ENCODE measurements at regions not wholly inside any gene's neighbourhood (a gene's known extent, or its start where the extent isn't known, plus 50 kb on each side); places are given as distances from the start of the nearest gene placed in this dataset.

GRCh38 chr7:136496551-136496950 is 371.9 kb upstream of the CHRM2 start:
- H3K27me3 ChIP-seq (ENCODE audit: control insufficient read depth, insufficient read depth, low read length) = no peaks in the 10 kb centered on the region
- H3K27ac ChIP-seq (ENCODE audit: low read length) = no peak overlapping the region
- POLR2A ChIA-PET = no interaction called here
- TF ChIP-seq SIN3A (IDR thresholded peaks at IDR 0.05; ENCODE audit: borderline replicate concordance, insufficient read depth, low read depth, low read length) (no peak), REST (IDR thresholded peaks at IDR 0.05; ENCODE audit: insufficient read depth in 1 of 2, low read depth in 2 of 2, low read length in 1 of 2) (no peak), TCF7L2 (IDR thresholded peaks at IDR 0.05; ENCODE audit: low read depth, low read length) (no peak), POLR2AphosphoS5 (IDR thresholded peaks at IDR 0.05; ENCODE audit: low read depth, low read length) (no peak)
- TF ChIP-seq, protein P1, sequence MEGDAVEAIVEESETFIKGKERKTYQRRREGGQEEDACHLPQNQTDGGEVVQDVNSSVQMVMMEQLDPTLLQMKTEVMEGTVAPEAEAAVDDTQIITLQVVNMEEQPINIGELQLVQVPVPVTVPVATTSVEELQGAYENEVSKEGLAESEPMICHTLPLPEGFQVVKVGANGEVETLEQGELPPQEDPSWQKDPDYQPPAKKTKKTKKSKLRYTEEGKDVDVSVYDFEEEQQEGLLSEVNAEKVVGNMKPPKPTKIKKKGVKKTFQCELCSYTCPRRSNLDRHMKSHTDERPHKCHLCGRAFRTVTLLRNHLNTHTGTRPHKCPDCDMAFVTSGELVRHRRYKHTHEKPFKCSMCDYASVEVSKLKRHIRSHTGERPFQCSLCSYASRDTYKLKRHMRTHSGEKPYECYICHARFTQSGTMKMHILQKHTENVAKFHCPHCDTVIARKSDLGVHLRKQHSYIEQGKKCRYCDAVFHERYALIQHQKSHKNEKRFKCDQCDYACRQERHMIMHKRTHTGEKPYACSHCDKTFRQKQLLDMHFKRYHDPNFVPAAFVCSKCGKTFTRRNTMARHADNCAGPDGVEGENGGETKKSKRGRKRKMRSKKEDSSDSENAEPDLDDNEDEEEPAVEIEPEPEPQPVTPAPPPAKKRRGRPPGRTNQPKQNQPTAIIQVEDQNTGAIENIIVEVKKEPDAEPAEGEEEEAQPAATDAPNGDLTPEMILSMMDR (IDR thresholded peaks at IDR 0.05) = no peak
- H3K4me1 ChIP-seq (ENCODE audit: control insufficient read depth, insufficient read depth, low read length) = no peaks in the 10 kb centered on the region
- CTCF ChIA-PET = no interaction called here
- ATAC-seq = no peak
- in situ Hi-C loops (cut with HindIII; ENCODE audit: low pct_unique_long_range_greater_than_20kb, low sequenced_read_pairs) = no loop called here
- no peaks in the 10 kb centered on the region for H3K9me3 ChIP-seq (ENCODE audit: control insufficient read depth, insufficient read depth, low read depth, low read length)
- no peak overlapping the region for H3K4me3 ChIP-seq (ENCODE audit: low read depth in 2 of 2, low read length in 2 of 2)
- intact Hi-C loops (cut with micrococcal nuclease; ENCODE audit: unreplicated experiment) = no loop called here
- no TSS peak for BruUV-seq (replicated peaks)
- H3K36me3 ChIP-seq (ENCODE audit: control insufficient read depth, insufficient read depth, low read length) = no peaks in the 10 kb centered on the region
- no peak for DNase-seq (ENCODE audit: low read depth, low spot score)

GRCh38 chr7:136495081-136495480 is 373.4 kb upstream of the CHRM2 start:
- no peak for ATAC-seq
- CTCF ChIA-PET = no interaction called here
- in situ Hi-C loops (cut with HindIII; ENCODE audit: low pct_unique_long_range_greater_than_20kb, low sequenced_read_pairs) = no loop called here

More at GRCh38 chr7:136495081-136495480, 373.4 kb upstream of the CHRM2 start:
- Histone ChIP-seq H3K9me3 (ENCODE audit: control insufficient read depth, insufficient read depth, low read depth, low read length) (no peaks in the 10 kb centered on the region), H3K27me3 (ENCODE audit: control insufficient read depth, insufficient read depth, low read length) (no peaks in the 10 kb centered on the region), H3K4me3 (ENCODE audit: low read depth in 2 of 2, low read length in 2 of 2) (no peak overlapping the region), H3K27ac (ENCODE audit: low read length) (no peak overlapping the region), H3K4me1 (ENCODE audit: control insufficient read depth, insufficient read depth, low read length) (no peaks in the 10 kb centered on the region), H3K36me3 (ENCODE audit: control insufficient read depth, insufficient read depth, low read length) (no peaks in the 10 kb centered on the region)
- no TSS peak for BruUV-seq (replicated peaks)
- POLR2A ChIA-PET = no interaction called here
- TF ChIP-seq POLR2AphosphoS5 (IDR thresholded peaks at IDR 0.05; ENCODE audit: low read depth, low read length) = no peak
- TF ChIP-seq, protein P1 (IDR thresholded peaks at IDR 0.05) = no peak
- TF ChIP-seq REST (IDR thresholded peaks at IDR 0.05; ENCODE audit: insufficient read depth in 1 of 2, low read depth in 2 of 2, low read length in 1 of 2) = no peak
- TF ChIP-seq SIN3A (IDR thresholded peaks at IDR 0.05; ENCODE audit: borderline replicate concordance, insufficient read depth, low read depth, low read length) = no peak
- no peak for TF ChIP-seq TCF7L2 (IDR thresholded peaks at IDR 0.05; ENCODE audit: low read depth, low read length)
- DNase-seq (ENCODE audit: low read depth, low spot score) = no peak
- intact Hi-C loops (cut with micrococcal nuclease; ENCODE audit: unreplicated experiment) = no loop called here

All from Panc1 (cell line).